Endodermal cell (in vitro differentiated cells): ENCODE measurements at regions not wholly inside any gene's neighbourhood (a gene's known extent, or its start where the extent isn't known, plus 50 kb on each side); places are given as distances from the start of the nearest gene placed in this dataset.

Source experiments
- DNase-seq: peaks from one replicate; pipeline ENCODE4 v3.0.0-alpha.2; 2017
- H3K27ac ChIP-seq: 2 replicates; pipeline ENCODE4 v1.5.1; 2013; ENCODE audit warnings: mild to moderate bottlenecking, low read depth, low read length, moderate library complexity
- H3K27me3 ChIP-seq: 2 replicates; pipeline ENCODE4 v1.6.1; 2013; ENCODE audit warnings: mild to moderate bottlenecking, low read length, moderate library complexity; ENCODE audit not compliant: insufficient read depth, control insufficient read depth, poor library complexity, severe bottlenecking
- H3K36me3 ChIP-seq: 2 replicates; pipeline ENCODE4 v1.7.0; 2013; ENCODE audit warnings: mild to moderate bottlenecking, low read length, moderate library complexity; ENCODE audit not compliant: control insufficient read depth, insufficient read depth
- H3K4me1 ChIP-seq: one replicate; pipeline ENCODE4 v1.7.0; 2013; ENCODE audit warnings: low read length; ENCODE audit not compliant: control insufficient read depth, insufficient read depth
- H3K4me3 ChIP-seq: 2 replicates; pipeline ENCODE4 v1.5.1; 2013; ENCODE audit warnings: mild to moderate bottlenecking, low read length, moderate library complexity
- H3K9ac ChIP-seq: 2 replicates; pipeline ENCODE4 v1.6.1; 2013; ENCODE audit warnings: mild to moderate bottlenecking, low read length, moderate library complexity; ENCODE audit not compliant: poor library complexity, severe bottlenecking; ENCODE audit errors: extremely low read depth
- H3K9me3 ChIP-seq: 2 replicates; pipeline ENCODE4 v1.6.1; 2013; ENCODE audit warnings: mild to moderate bottlenecking, low read length, moderate library complexity; ENCODE audit not compliant: control insufficient read depth
- H3K27ac Mint-ChIP-seq: 2 replicates; pipeline ENCODE4 v1.8.0; 2020; ENCODE audit warnings: mixed read lengths
- H3K27me3 Mint-ChIP-seq: 2 replicates; pipeline ENCODE4 v1.8.0; 2021; ENCODE audit warnings: mild to moderate bottlenecking, mixed read lengths; ENCODE audit not compliant: insufficient read depth
- H3K36me3 Mint-ChIP-seq: 2 replicates; pipeline ENCODE4 v1.8.0; 2020; ENCODE audit warnings: low read depth, mixed read lengths
- H3K4me1 Mint-ChIP-seq: 2 replicates; pipeline ENCODE4 v1.8.0; 2020; ENCODE audit warnings: mixed read lengths
- H3K4me3 Mint-ChIP-seq: 2 replicates; pipeline ENCODE4 v1.8.0; 2020; ENCODE audit warnings: mild to moderate bottlenecking, moderate library complexity, mixed read lengths
- H3K9me3 Mint-ChIP-seq: 2 replicates; pipeline ENCODE4 v1.8.0; 2020; ENCODE audit warnings: mild to moderate bottlenecking, mixed read lengths
- WGBS, 2 experiments: methylation state at CpG; one replicate each; pipeline versions ENCODE4 v1.1.5 to v1.1.7; 2013; ENCODE audit warnings: missing lambda C conversion rate in 2 of 2, mixed read lengths in 1 of 2; ENCODE audit not compliant: insufficient coverage in 1 of 2, insufficient read length in 1 of 2; 5-methylcytosine and 5-hydroxymethylcytosine counted together
- TF ChIP-seq, protein P1 (sequence below): fragments of 200-600 bp; sonication (generic); conservative IDR thresholded peaks from 2 replicates; pipeline ENCODE4 v1.5.0; 2021; ENCODE audit warnings: antibody characterized with exemption, mild to moderate bottlenecking

DNA sequence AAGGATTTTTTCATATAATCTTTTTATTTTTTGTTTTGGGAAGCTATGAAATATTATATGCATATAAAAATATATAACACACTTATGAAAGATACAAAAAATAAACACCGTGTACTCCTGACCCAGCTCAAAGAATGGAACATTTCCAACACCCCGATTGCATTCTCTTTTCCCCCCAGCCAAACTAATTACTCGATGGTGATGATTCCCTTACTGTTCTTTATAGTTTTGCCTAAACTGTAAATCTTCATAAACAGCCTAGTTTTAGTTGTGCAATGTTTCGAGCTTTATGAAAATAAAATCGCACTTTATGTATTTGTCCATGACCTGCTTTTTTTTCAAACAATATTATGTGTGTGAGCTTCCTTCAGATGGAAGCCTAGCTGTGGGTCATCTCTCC lies 352.0 kb upstream of the KAZN start:
- TF ChIP-seq, protein P1, sequence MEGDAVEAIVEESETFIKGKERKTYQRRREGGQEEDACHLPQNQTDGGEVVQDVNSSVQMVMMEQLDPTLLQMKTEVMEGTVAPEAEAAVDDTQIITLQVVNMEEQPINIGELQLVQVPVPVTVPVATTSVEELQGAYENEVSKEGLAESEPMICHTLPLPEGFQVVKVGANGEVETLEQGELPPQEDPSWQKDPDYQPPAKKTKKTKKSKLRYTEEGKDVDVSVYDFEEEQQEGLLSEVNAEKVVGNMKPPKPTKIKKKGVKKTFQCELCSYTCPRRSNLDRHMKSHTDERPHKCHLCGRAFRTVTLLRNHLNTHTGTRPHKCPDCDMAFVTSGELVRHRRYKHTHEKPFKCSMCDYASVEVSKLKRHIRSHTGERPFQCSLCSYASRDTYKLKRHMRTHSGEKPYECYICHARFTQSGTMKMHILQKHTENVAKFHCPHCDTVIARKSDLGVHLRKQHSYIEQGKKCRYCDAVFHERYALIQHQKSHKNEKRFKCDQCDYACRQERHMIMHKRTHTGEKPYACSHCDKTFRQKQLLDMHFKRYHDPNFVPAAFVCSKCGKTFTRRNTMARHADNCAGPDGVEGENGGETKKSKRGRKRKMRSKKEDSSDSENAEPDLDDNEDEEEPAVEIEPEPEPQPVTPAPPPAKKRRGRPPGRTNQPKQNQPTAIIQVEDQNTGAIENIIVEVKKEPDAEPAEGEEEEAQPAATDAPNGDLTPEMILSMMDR = no peak
- H3K9ac ChIP-seq = no peak overlapping the region
- H3K4me3 ChIP-seq = no peak overlapping the region
- DNase-seq = no peak
- Mint-ChIP-seq H3K27me3 (no peaks in the 10 kb centered on the region), H3K4me1 (no peaks in the 10 kb centered on the region), H3K36me3 (no peaks in the 10 kb centered on the region), H3K9me3 (no peaks in the 10 kb centered on the region), H3K27ac (no peak overlapping the region), H3K4me3 (no peak overlapping the region)
- no peaks in the 10 kb centered on the region for H3K4me1 ChIP-seq
- H3K27me3 ChIP-seq = no peaks in the 10 kb centered on the region
- H3K27ac ChIP-seq = no peak overlapping the region
- WGBS, 2 experiments = 93 to 96% methylated on average over 4 to 5 of the region's 5 CpGs
- no peaks in the 10 kb centered on the region for H3K36me3 ChIP-seq
- H3K9me3 ChIP-seq = no peaks in the 10 kb centered on the region

DNA sequence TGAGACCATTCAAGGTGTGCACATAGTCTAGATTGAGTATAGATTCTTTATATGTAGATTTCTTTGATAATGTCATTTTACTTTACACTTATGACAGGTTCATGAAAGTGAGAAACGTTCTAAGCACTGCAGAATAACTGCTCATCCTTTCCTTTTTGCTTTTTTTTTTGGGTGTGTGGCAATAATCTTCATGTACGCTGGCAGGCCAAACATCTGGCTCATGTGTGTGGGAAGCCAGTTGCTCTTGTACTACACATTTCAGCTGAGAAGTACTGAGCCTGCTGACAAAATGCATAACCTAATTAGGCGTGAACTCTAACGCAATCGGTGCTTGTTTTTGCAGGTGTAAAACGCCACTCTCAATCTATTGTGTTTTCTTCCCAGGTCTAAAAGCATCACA lies 350.8 kb upstream of the KAZN start:
- no peaks in the 10 kb centered on the region for H3K9me3 ChIP-seq
- H3K36me3 Mint-ChIP-seq = no peaks in the 10 kb centered on the region
- no peaks in the 10 kb centered on the region for H3K27me3 Mint-ChIP-seq
- no peaks in the 10 kb centered on the region for H3K36me3 ChIP-seq
- no peak overlapping the region for H3K27ac ChIP-seq
- DNase-seq = no peak
- H3K9ac ChIP-seq = no peak overlapping the region
- H3K9me3 Mint-ChIP-seq = no peaks in the 10 kb centered on the region
- no peaks in the 10 kb centered on the region for H3K27me3 ChIP-seq
- H3K4me3 Mint-ChIP-seq = no peak overlapping the region
- H3K4me1 Mint-ChIP-seq = no peaks in the 10 kb centered on the region
- no peaks in the 10 kb centered on the region for H3K4me1 ChIP-seq
- WGBS, 2 experiments = 80 to 85% methylated on average over 6 of the region's 6 CpGs
- H3K27ac Mint-ChIP-seq = no peak overlapping the region
- H3K4me3 ChIP-seq = no peak overlapping the region
- TF ChIP-seq, protein P1 = no peak

DNA sequence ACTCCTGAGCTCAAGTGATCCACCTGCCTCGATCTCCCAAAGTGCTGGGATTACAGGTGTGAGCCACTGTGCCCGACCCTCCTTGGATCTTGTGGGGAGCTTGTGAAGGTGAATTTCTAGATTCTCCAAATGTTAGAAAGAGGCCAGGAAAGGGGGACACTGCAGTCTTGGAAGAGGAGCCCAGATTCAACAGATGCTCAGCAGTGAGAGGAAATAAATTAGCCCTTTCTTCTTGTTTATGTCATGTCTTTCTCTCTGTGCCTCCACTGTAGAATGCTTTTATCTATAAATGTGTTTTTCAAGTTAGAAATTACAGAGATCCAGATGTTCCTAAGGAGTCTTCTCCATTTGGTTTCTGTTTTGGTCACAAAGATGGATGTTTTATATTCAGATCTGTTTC lies 346.6 kb upstream of the KAZN start:
- H3K4me3 Mint-ChIP-seq = no peak overlapping the region
- Histone ChIP-seq H3K9ac (no peak overlapping the region), H3K27me3 (no peaks in the 10 kb centered on the region), H3K9me3 (no peaks in the 10 kb centered on the region), H3K4me1 (no peaks in the 10 kb centered on the region), H3K27ac (no peak overlapping the region), H3K36me3 (no peaks in the 10 kb centered on the region), H3K4me3 (no peak overlapping the region)
- H3K36me3 Mint-ChIP-seq = no peaks in the 10 kb centered on the region
- TF ChIP-seq, protein P1 = no peak
- no peaks in the 10 kb centered on the region for H3K4me1 Mint-ChIP-seq
- no peaks in the 10 kb centered on the region for H3K27me3 Mint-ChIP-seq
- H3K27ac Mint-ChIP-seq = no peak overlapping the region
- DNase-seq = no peak
- WGBS, 2 experiments = 97 to 100% methylated on average over 1 to 2 of the region's 2 CpGs
- H3K9me3 Mint-ChIP-seq = no peaks in the 10 kb centered on the region
